Neural cell (in vitro differentiated cells): ENCODE measurements at regions not wholly inside any gene's neighbourhood (a gene's known extent, or its start where the extent isn't known, plus 50 kb on each side); places are given as distances from the start of the nearest gene placed in this dataset.

Source experiments
- POLR2AphosphoS5 ChIP-seq: IDR thresholded peaks from 2 replicates; pipeline ENCODE4 v1.6.1; 2012
- RAD21 ChIP-seq: fragments of 450-650 bp; conservative IDR thresholded peaks from 2 replicates; pipeline ENCODE4 v1.6.1; 2014; ENCODE audit warnings: antibody characterized with exemption, mild to moderate bottlenecking, moderate library complexity
- TF ChIP-seq, protein P1 (sequence below): fragments of 450-650 bp; IDR thresholded peaks from 2 replicates; pipeline ENCODE4 v1.5.1; 2014; ENCODE audit warnings: antibody characterized with exemption, mild to moderate bottlenecking, moderate library complexity; ENCODE audit not compliant: poor library complexity, severe bottlenecking
- TF ChIP-seq, protein P2 (sequence below): IDR thresholded peaks from 2 replicates; pipeline ENCODE4 v1.6.1; 2012; ENCODE audit warnings: borderline replicate concordance

DNA sequence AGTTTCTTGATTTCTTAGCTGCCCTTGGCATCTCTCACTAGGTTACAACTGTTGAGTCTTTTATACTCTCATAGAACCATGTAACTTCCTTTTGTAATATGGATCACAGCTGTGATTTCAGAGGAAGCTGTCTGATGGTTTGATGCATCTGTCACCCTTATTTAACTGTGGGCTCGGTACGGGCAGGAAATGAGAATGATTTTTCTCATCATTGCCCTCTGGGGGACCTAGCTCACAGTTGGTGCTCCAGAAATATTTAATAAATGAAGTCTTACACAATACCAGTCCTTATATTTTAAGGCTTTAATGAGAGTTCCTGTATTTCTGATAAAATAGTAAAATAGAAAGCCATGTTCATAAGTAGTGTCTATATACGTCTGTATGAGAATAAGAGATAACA, 151.2 kb downstream of the EBLN2 start:
- TF ChIP-seq, protein P1, sequence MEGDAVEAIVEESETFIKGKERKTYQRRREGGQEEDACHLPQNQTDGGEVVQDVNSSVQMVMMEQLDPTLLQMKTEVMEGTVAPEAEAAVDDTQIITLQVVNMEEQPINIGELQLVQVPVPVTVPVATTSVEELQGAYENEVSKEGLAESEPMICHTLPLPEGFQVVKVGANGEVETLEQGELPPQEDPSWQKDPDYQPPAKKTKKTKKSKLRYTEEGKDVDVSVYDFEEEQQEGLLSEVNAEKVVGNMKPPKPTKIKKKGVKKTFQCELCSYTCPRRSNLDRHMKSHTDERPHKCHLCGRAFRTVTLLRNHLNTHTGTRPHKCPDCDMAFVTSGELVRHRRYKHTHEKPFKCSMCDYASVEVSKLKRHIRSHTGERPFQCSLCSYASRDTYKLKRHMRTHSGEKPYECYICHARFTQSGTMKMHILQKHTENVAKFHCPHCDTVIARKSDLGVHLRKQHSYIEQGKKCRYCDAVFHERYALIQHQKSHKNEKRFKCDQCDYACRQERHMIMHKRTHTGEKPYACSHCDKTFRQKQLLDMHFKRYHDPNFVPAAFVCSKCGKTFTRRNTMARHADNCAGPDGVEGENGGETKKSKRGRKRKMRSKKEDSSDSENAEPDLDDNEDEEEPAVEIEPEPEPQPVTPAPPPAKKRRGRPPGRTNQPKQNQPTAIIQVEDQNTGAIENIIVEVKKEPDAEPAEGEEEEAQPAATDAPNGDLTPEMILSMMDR, result no peak
- TF ChIP-seq, protein P2, sequence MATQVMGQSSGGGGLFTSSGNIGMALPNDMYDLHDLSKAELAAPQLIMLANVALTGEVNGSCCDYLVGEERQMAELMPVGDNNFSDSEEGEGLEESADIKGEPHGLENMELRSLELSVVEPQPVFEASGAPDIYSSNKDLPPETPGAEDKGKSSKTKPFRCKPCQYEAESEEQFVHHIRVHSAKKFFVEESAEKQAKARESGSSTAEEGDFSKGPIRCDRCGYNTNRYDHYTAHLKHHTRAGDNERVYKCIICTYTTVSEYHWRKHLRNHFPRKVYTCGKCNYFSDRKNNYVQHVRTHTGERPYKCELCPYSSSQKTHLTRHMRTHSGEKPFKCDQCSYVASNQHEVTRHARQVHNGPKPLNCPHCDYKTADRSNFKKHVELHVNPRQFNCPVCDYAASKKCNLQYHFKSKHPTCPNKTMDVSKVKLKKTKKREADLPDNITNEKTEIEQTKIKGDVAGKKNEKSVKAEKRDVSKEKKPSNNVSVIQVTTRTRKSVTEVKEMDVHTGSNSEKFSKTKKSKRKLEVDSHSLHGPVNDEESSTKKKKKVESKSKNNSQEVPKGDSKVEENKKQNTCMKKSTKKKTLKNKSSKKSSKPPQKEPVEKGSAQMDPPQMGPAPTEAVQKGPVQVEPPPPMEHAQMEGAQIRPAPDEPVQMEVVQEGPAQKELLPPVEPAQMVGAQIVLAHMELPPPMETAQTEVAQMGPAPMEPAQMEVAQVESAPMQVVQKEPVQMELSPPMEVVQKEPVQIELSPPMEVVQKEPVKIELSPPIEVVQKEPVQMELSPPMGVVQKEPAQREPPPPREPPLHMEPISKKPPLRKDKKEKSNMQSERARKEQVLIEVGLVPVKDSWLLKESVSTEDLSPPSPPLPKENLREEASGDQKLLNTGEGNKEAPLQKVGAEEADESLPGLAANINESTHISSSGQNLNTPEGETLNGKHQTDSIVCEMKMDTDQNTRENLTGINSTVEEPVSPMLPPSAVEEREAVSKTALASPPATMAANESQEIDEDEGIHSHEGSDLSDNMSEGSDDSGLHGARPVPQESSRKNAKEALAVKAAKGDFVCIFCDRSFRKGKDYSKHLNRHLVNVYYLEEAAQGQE, result no peak
- TF ChIP-seq POLR2AphosphoS5 (no peak), RAD21 (no peak)
